HG02571 (cell line): ENCODE measurements at regions not wholly inside any gene's neighbourhood (a gene's known extent, or its start where the extent isn't known, plus 50 kb on each side); places are given as distances from the start of the nearest gene placed in this dataset.
"Not testable (repeated sequence)": the region's sequence is repeated elsewhere in the genome, so short reads cannot be mapped to it uniquely, and the experiment has no call there.

Experiments used
- ATAC-seq: cut with Tn5 transposase; IDR thresholded peaks from one replicate; pipeline ENCODE4 v1.9.1; 2021; ENCODE audit warnings: mild to moderate bottlenecking, moderate library complexity; ENCODE audit not compliant: unreplicated experiment

DNA sequence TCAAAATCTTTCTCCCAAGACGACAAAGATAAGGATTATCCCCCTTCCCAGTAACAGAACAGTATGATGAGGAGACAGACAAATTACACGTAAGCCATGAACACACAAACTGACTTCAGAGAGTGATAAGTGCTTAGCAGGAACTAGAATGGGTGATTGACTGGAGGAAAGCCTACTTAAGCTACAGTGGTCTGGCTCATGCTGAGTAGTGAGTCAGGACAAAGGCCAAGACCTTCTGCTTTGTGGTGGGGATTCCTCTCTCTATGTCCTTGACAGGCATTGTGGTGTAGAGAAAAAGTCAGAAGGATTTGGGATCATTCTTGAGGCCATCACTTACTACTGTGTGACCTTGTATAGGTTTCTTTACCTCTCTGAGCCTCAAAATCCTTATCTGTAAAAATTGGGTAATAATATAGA lies 381.9 kb upstream of the CCL2 start:
- ATAC-seq: no peak

DNA sequence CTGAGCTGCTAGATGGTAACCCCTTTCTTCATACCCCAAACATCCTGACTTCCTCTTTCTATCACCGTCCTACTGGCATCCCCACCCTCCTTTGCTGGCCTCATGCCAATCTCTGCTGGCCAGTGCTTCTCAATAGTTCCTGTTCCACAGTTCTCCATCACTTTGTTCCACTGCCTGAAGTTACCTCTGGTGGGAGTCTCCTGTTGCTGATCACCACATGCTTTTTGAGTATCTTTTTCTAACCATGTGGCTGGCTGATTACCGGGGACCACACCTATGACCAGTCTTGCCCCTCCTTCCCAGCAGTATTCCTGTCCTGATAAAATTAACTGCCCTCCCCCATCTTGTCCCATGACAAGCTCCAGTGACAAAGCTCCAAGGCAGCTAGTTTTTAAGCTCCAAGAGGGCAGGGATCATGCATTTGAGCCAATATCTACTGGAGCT lies 380.4 kb upstream of the CCL2 start:
- no peak for ATAC-seq

DNA sequence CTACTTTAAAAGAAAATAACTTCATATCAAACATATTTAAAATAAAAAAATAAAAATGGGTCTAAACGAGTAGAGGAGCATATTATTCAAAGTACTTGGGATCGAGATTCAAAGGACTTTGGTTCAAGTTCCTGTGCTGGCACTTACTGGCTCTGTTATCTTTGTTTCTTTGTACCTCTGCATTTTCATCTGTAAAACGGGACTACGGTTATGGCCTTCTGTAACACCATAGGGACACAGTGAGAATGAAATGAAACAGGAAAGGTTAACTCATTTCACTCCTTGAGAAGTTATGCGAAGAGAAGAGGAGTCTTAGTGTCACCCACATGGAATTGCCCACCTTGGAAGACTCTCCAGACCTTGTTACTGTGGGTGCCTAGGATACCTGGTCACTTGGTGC lies 379.1 kb upstream of the CCL2 start:
- no peak for ATAC-seq

GRCh38 chr17:33882273-33882672 lies 372.8 kb upstream of the CCL2 start:
- not testable (repeated sequence) for ATAC-seq

DNA sequence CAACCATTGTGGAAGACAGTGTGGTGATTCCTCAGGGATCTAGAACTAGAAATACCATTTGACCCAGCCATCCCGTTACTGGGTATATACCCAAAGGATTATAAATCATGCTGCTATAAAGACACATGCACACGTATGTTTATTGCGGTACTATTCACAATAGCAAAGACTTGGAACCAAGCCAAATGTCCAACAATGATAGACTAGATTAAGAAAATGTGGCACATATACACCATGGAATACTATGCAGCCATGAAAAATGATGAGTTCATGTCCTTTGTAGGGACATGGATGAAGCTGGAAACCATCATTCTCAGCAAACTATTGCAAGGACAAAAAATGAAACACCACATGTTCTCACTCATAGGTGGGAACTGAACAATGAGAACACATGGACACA lies 372.4 kb upstream of the CCL2 start:
- not testable (repeated sequence) for ATAC-seq

- no peak for ATAC-seq
Measured at GRCh38 chr17:33888455-33888854, 366.6 kb upstream of the CCL2 start.

DNA sequence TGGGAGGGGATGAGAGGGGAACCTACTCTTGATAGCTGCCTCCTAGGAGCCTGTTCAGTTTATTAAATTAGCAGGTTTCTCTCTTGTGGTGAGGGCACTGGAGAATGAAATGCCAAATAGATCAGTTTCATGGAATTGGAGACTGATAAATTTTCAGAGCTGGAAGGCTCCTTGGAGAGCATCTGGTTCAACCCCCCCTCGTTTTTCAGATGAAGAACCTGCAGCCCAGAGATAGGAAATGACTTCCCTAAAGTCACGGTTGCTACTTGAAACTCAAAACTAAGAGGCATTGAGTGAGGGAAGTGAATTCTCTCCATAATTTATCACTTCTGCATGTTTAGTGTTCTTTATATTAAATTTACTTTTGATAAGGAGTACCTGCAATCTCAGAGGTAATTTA lies 366.0 kb upstream of the CCL2 start:
- no peak for ATAC-seq

DNA sequence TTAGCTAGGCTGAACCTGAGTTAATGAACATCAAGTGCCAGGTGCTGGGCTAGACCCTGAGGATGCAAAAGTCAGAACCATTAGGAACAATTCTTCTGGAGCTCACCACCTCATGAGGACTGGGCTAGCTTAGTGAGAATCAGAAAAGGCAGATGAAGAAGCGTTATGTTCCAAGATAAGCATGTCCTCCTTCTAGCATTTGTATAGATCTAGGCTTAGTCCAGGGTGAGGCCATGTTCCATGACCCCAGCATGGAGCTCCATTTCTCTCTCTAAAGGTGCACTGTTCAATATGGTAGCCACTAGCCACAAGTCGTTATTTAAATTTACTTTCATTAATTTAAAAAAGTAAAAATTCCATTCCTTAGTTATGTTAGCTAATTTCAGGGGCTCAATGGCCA lies 365.3 kb upstream of the CCL2 start:
- ATAC-seq: no peak

DNA sequence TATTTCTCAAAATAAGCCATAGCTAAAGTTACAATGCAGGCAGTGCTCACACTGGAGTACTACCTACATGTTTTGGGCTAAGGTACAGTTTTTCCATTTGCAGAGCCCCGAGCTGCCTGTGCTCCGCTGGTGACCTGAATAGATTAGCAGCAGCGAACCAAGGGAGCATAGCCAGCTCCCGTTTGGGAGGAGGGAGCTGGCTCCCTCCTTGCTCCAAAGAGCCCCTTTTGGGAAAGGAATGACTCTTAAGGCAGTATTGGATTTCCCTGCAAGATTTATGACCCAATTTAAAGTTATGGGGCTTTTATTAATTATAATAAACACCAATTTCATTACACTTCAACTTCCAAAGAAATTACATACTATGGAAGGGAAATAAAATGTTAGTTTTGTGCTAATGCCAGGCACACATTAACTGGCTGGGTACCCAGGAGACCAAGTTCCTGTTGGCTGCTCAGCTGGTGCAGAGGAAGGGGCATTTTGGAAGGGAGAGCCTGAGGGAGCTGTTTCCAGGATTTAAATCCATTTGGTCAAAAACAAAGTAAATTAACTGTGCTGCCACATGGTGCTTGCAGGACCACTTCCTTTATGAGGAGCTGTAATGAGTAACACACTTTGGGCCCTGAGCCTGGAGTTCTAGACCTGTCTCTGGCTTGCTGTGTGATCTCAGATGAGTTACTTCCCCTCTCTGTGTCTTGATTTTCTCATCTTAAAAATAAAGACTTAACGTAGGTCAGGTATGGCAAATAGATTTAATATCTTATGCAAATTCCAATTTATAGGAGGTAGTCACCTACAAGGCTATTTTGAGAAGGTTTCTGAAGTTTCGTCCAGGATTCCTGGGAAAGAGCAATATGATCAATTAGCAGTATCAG lies 362.1 kb upstream of the CCL2 start:
- ATAC-seq: no peak

- ATAC-seq: no peak
Measured at GRCh38 chr17:33895491-33895890, 359.6 kb upstream of the CCL2 start.

GRCh38 chr17:33896263-33896662 lies 358.8 kb upstream of the CCL2 start:
- ATAC-seq: no peak

DNA sequence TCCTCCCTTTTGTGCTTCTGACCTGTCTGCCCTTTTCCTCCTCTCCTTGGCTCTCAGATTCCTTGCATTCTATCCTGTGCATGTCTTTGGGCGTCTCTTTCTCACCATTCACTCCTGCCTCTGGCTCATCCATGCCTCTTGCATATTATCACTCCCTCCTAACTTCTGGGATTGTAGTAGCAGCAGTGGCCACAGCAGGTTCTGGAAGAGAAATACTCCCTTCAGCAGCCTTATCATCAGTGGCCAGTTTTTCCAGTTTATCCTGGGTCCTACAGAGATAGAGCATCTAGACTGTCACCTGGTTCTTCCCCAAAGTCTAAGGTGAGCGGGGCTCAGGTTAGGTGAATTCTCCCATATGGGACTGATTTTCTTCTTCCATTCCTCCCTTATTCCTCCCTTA lies 354.0 kb upstream of the CCL2 start:
- ATAC-seq: no peak

GRCh38 chr17:33902901-33903449 lies 352.1 kb upstream of the CCL2 start:
- ATAC-seq: no peak

- ATAC-seq: no peak
Measured at GRCh38 chr17:33904476-33904875, 350.6 kb upstream of the CCL2 start.

- ATAC-seq: no peak
Measured at GRCh38 chr17:33905338-33905800, 349.7 kb upstream of the CCL2 start.

GRCh38 chr17:33908363-33909064 lies 346.6 kb upstream of the CCL2 start:
- no peak for ATAC-seq

DNA sequence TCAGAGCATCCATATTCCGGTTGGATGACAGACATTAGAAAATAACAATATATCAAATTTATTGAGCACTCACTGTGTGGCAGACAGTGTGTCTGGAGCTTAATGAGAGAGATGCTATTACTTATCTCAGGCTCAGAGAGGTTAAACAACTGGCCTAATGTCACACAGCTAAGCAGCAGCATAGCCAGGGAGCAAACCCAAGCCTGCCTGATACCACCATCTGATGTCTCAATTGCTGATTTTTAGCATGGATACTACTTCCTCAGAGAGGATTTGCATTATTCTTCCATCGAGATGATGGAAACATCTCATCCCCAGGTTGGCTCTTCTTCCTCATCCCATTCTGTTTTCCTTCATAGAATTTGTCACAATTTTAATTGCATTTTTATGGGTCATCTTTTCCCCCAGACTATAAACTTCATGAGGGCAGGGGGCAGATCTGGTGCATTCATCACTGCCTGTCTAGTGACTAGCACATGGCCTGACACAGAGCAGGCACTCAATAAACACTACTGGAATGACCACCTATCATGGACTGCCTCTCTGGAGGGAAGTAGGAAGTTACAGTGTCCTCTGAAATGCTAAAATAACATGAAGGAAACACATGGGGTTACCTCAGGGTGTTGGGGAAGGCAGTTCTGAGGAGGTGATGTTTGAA lies 344.8 kb upstream of the CCL2 start:
- no peak for ATAC-seq

DNA sequence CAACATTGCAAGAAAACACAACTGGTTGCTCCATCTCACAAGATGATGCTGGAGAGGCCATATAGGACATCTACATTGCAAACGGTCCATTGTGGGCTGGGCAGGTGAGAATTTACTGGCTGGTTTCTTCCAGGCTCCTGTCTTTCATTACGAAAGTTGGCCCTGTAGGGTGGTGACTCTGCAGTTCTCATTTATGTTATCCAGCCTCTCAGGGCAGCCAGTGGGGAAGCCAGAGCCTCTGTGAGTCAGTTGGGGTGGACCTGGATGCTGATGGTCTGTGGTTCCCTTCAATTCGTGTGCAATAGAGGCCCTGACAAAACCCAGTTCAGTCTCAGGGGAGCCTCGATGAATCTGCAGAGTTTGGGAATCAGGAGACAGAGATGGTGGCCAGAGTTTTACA lies 341.0 kb upstream of the CCL2 start:
- no peak for ATAC-seq

DNA sequence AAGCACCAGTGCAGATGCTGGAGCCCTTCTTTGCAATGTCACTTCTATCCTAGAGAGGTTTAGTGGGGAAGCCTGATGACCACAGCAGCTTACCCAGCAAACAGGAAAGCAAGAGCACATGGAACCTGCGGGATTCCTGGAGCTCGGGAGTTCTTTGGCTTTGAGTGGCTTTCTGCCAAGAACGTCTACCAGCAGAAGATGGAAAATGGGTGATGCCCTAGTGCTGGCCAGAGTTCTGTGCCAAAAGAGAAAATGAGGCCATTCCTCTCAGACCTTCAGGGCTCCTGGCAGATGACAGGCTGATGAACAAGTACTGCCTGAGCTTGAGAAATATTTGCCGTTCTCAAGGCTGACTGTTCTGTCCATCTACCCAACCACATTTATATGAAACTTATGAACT lies 332.1 kb upstream of the CCL2 start:
- ATAC-seq: no peak

- ATAC-seq: no peak
Measured at GRCh38 chr17:33924104-33924503, 331.0 kb upstream of the CCL2 start.

GRCh38 chr17:33925649-33926048 lies 329.4 kb upstream of the CCL2 start:
- no peak for ATAC-seq
